ENCODE measurements at regions not wholly inside any gene's neighbourhood (a gene's known extent, or its start where the extent isn't known, plus 50 kb on each side); places are given as distances from the start of the nearest gene placed in this dataset.

DNA sequence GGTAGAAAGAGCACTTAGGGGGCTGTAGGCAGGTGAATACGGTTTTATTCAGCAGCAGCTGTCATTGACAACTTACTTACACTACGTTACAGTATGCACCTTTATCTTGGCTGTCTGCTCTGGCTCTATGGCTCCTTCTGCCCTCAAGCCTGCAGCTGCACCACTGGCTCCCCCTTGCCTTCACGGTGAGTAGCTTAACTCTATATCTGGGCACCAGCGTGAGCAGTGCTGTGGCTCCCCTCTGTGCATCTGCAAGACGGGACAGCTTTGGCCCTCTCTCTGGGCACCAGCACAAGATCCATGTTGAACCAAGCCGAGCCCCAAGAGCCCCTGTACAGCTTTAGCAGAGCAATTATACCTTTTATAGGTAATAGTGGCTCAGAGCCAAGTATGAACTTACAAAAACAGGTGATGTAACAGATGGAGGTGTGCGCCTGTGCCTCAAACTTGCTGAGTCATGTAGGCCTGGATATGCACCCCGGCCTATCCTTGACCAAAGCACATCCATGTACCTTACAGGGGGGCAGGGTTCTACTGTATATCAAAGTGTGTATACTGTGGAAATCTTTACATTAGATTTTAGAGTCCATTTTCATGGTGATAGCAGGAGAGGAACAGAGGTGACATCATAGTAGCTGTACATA lies 96.9 kb upstream of the CTSC start:
- H3K4me3 ChIP-seq = no peak overlapping the region
- TF ChIP-seq POLR2A (IDR thresholded peaks at IDR 0.05) = no peak
- TF ChIP-seq, protein P1, sequence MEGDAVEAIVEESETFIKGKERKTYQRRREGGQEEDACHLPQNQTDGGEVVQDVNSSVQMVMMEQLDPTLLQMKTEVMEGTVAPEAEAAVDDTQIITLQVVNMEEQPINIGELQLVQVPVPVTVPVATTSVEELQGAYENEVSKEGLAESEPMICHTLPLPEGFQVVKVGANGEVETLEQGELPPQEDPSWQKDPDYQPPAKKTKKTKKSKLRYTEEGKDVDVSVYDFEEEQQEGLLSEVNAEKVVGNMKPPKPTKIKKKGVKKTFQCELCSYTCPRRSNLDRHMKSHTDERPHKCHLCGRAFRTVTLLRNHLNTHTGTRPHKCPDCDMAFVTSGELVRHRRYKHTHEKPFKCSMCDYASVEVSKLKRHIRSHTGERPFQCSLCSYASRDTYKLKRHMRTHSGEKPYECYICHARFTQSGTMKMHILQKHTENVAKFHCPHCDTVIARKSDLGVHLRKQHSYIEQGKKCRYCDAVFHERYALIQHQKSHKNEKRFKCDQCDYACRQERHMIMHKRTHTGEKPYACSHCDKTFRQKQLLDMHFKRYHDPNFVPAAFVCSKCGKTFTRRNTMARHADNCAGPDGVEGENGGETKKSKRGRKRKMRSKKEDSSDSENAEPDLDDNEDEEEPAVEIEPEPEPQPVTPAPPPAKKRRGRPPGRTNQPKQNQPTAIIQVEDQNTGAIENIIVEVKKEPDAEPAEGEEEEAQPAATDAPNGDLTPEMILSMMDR (IDR thresholded peaks at IDR 0.05) = no peak

DNA sequence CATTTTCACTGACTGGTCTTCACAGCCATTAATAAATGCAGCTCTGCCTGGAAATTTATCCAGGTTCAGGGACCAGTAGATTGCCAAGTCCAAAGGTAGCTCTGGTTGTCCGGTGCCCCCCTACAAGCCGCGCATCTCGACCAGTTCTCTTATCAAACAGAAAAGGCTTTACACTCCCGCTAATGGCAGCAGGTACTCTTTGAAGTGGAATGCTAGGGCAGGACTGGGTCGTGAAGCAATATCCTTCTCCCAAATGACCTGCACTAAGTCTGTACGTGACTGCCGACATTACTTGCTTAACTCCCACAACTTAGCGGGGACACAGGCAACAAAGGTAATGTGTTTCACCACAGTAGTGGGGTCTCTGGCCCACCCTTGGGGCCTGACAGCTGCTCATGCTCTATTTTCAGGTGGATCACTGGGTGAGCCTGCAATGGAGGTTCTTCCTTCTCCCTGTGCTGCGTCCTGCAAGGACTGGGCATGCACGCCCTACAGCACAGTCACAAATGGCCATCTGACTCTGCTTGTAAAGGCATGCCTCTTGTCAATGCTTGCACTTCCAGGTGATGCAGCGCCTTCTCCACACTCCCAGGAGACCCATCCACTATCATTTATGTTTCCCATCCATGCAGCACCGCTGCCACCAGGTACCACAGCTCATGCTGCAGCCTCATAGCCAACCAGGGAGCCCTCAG lies 96.1 kb upstream of the CTSC start:
- H3K4me1 ChIP-seq = no peaks in the 10 kb centered on the region
- TF ChIP-seq, protein P1 (IDR thresholded peaks at IDR 0.05) = no peak
- no peak for TF ChIP-seq POLR2A (IDR thresholded peaks at IDR 0.05)
- no peaks in the 10 kb centered on the region for H3K9me3 ChIP-seq
- no peak for DNase-seq
- H3K27me3 ChIP-seq = no peaks in the 10 kb centered on the region
- no peak overlapping the region for H3K4me3 ChIP-seq
- no peak overlapping the region for H3K27ac ChIP-seq
- H3K36me3 ChIP-seq = no peaks in the 10 kb centered on the region

More for the DNA sequence above, 96.9 kb upstream of the CTSC start:
- DNase-seq = no peak
- Histone ChIP-seq H3K9me3 (no peaks in the 10 kb centered on the region), H3K27me3 (no peaks in the 10 kb centered on the region), H3K4me1 (no peaks in the 10 kb centered on the region), H3K36me3 (no peaks in the 10 kb centered on the region), H3K27ac (no peak overlapping the region)

DNA sequence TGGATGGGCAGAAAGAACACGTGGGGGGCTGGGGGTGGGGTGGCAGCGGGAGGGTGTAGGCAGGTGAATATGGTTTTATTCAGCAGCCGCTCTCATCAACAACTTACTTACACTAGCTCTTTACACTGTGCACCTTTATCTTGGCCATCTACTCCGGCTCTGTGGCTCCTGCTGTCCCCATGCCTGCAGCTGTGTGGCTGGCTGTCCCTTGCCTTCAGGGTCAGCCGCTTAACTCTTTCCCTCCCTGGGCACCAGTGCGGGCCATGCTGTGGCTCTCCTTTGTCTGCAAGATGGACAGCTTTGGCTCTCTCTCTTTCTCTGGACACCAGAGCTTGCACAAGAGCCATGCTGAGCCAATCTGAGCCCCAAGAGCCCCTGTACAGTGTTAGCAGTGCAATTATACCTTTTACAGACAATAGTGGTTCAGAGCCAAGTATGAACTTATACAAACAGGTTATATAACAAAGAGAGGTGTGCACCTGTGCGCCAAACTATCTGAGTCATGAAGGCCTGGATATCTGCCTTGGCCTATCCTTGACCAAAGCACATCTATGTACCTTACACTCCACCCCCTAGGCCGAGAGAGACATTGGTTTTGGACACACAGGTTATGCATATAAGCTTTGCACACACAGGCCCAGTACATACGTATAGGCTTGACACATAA lies 94.3 kb upstream of the CTSC start:
- H3K4me3 ChIP-seq = no peak overlapping the region
- H3K27ac ChIP-seq = no peak overlapping the region
- no peak for DNase-seq
- TF ChIP-seq POLR2A (IDR thresholded peaks at IDR 0.05) = no peak
- TF ChIP-seq, protein P1 (IDR thresholded peaks at IDR 0.05) = no peak
- H3K9me3 ChIP-seq = no peaks in the 10 kb centered on the region
- H3K4me1 ChIP-seq = no peaks in the 10 kb centered on the region
- H3K27me3 ChIP-seq = no peaks in the 10 kb centered on the region
- H3K36me3 ChIP-seq = no peaks in the 10 kb centered on the region

DNA sequence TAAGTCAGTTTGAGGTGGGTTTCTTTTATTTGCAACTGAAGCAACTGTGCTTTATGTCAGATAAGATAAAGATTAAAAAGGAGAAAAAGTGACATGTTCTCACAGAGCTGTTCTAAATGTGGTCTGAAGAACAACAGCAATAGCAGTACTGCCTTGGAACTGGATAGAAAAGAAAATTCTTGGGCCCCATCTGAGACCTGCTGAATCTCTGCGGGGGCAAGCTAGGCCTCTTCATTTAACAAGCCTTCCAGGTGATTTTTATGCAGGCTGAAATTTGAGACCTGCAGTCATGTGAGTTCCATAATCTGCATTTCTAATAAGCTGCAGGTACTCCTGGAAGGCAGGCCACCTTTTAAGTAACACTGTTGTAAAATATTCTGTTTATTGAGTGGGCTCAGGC lies 91.4 kb upstream of the CTSC start:
- no peak for DNase-seq

DNA sequence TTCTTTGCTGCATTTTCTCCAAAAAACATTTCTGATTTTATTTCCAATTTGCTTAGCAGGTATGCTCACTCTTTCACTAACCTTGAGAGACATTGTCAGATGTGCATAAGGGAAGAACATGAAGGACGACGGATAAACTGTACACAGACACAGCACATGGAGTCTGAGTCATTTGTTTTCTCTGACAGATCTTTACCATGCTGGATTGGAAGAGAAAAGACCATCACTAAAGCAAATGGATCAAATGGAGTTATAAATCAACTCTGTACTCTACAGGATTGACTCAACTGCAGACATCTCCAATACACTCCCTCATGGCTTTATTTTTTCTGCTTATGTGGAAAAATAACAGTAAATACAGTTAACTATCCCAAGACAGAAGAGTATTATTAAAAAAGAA lies 90.2 kb upstream of the CTSC start:
- DNase-seq = no peak
- no peaks in the 10 kb centered on the region for H3K4me1 ChIP-seq
- no peak overlapping the region for H3K27ac ChIP-seq
- H3K36me3 ChIP-seq = no peaks in the 10 kb centered on the region
- no peak overlapping the region for H3K4me3 ChIP-seq
- no peaks in the 10 kb centered on the region for H3K27me3 ChIP-seq
- no peaks in the 10 kb centered on the region for H3K9me3 ChIP-seq
- no peak for TF ChIP-seq POLR2A (IDR thresholded peaks at IDR 0.05)

More for the DNA sequence above, 91.4 kb upstream of the CTSC start:
- no peaks in the 10 kb centered on the region for H3K36me3 ChIP-seq
- no peak for TF ChIP-seq POLR2A (IDR thresholded peaks at IDR 0.05)
- TF ChIP-seq, protein P1 (IDR thresholded peaks at IDR 0.05) = no peak
- no peaks in the 10 kb centered on the region for H3K4me1 ChIP-seq
- no peaks in the 10 kb centered on the region for H3K27me3 ChIP-seq
- H3K27ac ChIP-seq = no peak overlapping the region
- H3K4me3 ChIP-seq = no peak overlapping the region
- no peaks in the 10 kb centered on the region for H3K9me3 ChIP-seq

DNA sequence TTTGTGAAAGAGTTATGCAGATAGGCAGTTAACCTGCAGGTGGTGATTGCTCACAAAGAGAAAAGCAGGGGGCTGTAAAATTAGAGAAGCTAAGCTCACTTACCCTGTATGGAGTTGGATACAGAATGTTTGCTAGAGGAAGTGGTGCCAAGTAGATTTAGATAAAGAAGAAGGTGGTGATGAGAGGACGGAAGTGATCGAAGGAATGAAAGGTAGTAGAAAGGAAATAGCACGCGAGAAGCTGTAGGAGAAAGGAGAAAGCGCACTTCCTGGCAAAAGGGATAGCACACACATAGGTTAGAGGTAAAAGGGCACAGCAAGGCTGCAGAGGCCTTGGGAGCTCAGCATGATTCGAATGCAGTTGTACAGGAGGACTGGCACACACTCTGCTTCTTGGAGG lies 87.3 kb upstream of the CTSC start:
- no peaks in the 10 kb centered on the region for H3K4me1 ChIP-seq
- no peak overlapping the region for H3K4me3 ChIP-seq
- H3K27me3 ChIP-seq = no peaks in the 10 kb centered on the region
- TF ChIP-seq, protein P1 (IDR thresholded peaks at IDR 0.05) = no peak
- no peak for TF ChIP-seq POLR2A (IDR thresholded peaks at IDR 0.05)
- DNase-seq = no peak
- H3K36me3 ChIP-seq = no peaks in the 10 kb centered on the region
- no peaks in the 10 kb centered on the region for H3K9me3 ChIP-seq
- no peak overlapping the region for H3K27ac ChIP-seq
